IMR-90 (cell line): ENCODE measurements at regions not wholly inside any gene's neighbourhood (a gene's known extent, or its start where the extent isn't known, plus 50 kb on each side); places are given as distances from the start of the nearest gene placed in this dataset.

Source experiments
- ATAC-seq: fragments of 200-7000 bp; cut with Tn5 transposase; 2 replicates; pipeline ENCODE4 v1.9.1; 2020; ENCODE audit warnings: low read depth, mild to moderate bottlenecking, moderate library complexity
- BruUV-seq: library from RNA; stranded (reverse); fragments of 400-500 nt; replicated peaks from 2 replicates; lab custom pipeline; 2021; lab: Mats Ljungman, UMichigan
- CTCF ChIA-PET: fragments of 300-600 bp; formaldehyde crosslinking; extraction: SDS; loops from one replicate; lab custom pipeline; 2021; ENCODE audit warnings: antibody characterized with exemption; lab: Yijun Ruan, JAX
- POLR2A ChIA-PET: fragments of 300-600 bp; sonication (Branson Sonifier 250); formaldehyde crosslinking; loops from one replicate; lab custom pipeline; 2022; ENCODE audit warnings: antibody characterized with exemption; ENCODE audit not compliant: unreplicated experiment; lab: Charles Lee
- DNase-seq: peaks from one replicate; pipeline ENCODE4 v3.0.0; 2013
- H2AFZ ChIP-seq: replicated peaks from 2 replicates; pipeline ENCODE3; 2013; ENCODE audit warnings: low read length, mild to moderate bottlenecking; ENCODE audit not compliant: poor library complexity
- H2AK5ac ChIP-seq: 2 replicates; pipeline ENCODE4 v1.6.1; 2013; ENCODE audit warnings: low read depth, low read length, inconsistent platforms
- H2AK9ac ChIP-seq: replicated peaks from 2 replicates; pipeline ENCODE3; 2013; ENCODE audit warnings: mild to moderate bottlenecking, low read depth, low read length, moderate library complexity; ENCODE audit not compliant: poor library complexity
- H2BK120ac ChIP-seq: 2 replicates; pipeline ENCODE4 v1.6.1; 2013; ENCODE audit warnings: low read depth, low read length, inconsistent platforms
- H2BK15ac ChIP-seq: 3 replicates; pipeline ENCODE4 v1.6.1; 2013; ENCODE audit warnings: low read depth, low read length, inconsistent platforms
- H2BK20ac ChIP-seq: 2 replicates; pipeline ENCODE4 v1.6.1; 2013; ENCODE audit warnings: low read depth, mild to moderate bottlenecking, inconsistent platforms, low read length, moderate library complexity
- H2BK5ac ChIP-seq: 2 replicates; pipeline ENCODE4 v1.6.1; 2013; ENCODE audit warnings: mild to moderate bottlenecking, low read depth, low read length, inconsistent platforms; ENCODE audit not compliant: poor library complexity, severe bottlenecking
- H3K14ac ChIP-seq: replicated peaks from 2 replicates; pipeline ENCODE4 v1.6.1; 2013; ENCODE audit warnings: low read depth, low read length, inconsistent platforms
- H3K18ac ChIP-seq: 2 replicates; pipeline ENCODE4 v1.6.1; 2013; ENCODE audit warnings: low read depth, low read length, control low read depth
- H3K23ac ChIP-seq: 2 replicates; pipeline ENCODE4 v1.6.1; 2013; ENCODE audit warnings: low read depth, low read length, inconsistent platforms
- H3K27ac ChIP-seq: 2 replicates; pipeline ENCODE4 v1.5.1; 2013; ENCODE audit warnings: mild to moderate bottlenecking, control low read depth, low read length; ENCODE audit not compliant: insufficient read depth
- H3K27me3 ChIP-seq: 2 replicates; pipeline ENCODE4 v1.6.1; 2013; ENCODE audit warnings: low read length; ENCODE audit not compliant: control insufficient read depth, insufficient read depth
- H3K36me3 ChIP-seq: 2 replicates; pipeline ENCODE4 v1.6.1; 2013; ENCODE audit warnings: low read length, mixed read lengths; ENCODE audit not compliant: control insufficient read depth, insufficient read depth
- H3K4ac ChIP-seq: 2 replicates; pipeline ENCODE4 v1.6.1; 2013; ENCODE audit warnings: low read depth, low read length, inconsistent platforms
- H3K4me1 ChIP-seq: 2 replicates; pipeline ENCODE4 v1.6.1; 2013; ENCODE audit warnings: low read length, mixed read lengths; ENCODE audit not compliant: control insufficient read depth, insufficient read depth
- H3K4me2 ChIP-seq: 2 replicates; pipeline ENCODE4 v1.6.1; 2013; ENCODE audit warnings: low read depth, mild to moderate bottlenecking, control low read depth, low read length, moderate library complexity
- H3K4me3 ChIP-seq: 2 replicates; pipeline ENCODE4 v1.5.1; 2013; ENCODE audit warnings: low read depth, mild to moderate bottlenecking, control low read depth, low read length, moderate library complexity; ENCODE audit not compliant: insufficient read depth
- H3K56ac ChIP-seq: 2 replicates; pipeline ENCODE4 v1.6.1; 2013; ENCODE audit warnings: low read length, inconsistent platforms; ENCODE audit not compliant: insufficient read depth; ENCODE audit errors: extremely low read depth
- H3K79me1 ChIP-seq, 2 experiments: 2 replicates each; pipeline ENCODE4 v1.6.1; 2013; ENCODE audit warnings: low read length in 2 of 2, inconsistent platforms in 1 of 2, low read depth in 1 of 2
- H3K9ac ChIP-seq: 2 replicates; pipeline ENCODE4 v1.6.1; 2013; ENCODE audit warnings: low read depth, low read length, control low read depth
- H3K9me1 ChIP-seq: 2 replicates; pipeline ENCODE4 v1.6.1; 2013; ENCODE audit warnings: low read length, inconsistent platforms; ENCODE audit not compliant: insufficient read depth
- H3K9me3 ChIP-seq: 2 replicates; pipeline ENCODE4 v1.6.1; 2013; ENCODE audit warnings: low read length; ENCODE audit not compliant: control insufficient read depth, insufficient read depth
- H4K20me1 ChIP-seq: 2 replicates; pipeline ENCODE4 v1.6.1; 2013; ENCODE audit warnings: low read length, inconsistent platforms; ENCODE audit not compliant: insufficient read depth
- H4K5ac ChIP-seq: 2 replicates; pipeline ENCODE4 v1.6.1; 2013; ENCODE audit warnings: mild to moderate bottlenecking, low read depth, low read length, control low read depth
- H4K8ac ChIP-seq, 2 experiments: 2 replicates each; pipeline ENCODE4 v1.6.1; 2013; ENCODE audit warnings: low read depth in 2 of 2, low read length in 2 of 2, control low read depth in 1 of 2, inconsistent platforms in 1 of 2
- H4K91ac ChIP-seq: 2 replicates; pipeline ENCODE4 v1.6.1; 2013; ENCODE audit warnings: low read depth, low read length, inconsistent platforms; ENCODE audit not compliant: insufficient read depth
- BHLHE40 ChIP-seq: fragments of 150-350 bp; IDR thresholded peaks from 2 replicates; pipeline ENCODE4 v1.6.1; 2016; ENCODE audit warnings: mild to moderate bottlenecking, low read depth, low read length
- CTCF ChIP-seq: conservative IDR thresholded peaks from 2 replicates; pipeline ENCODE4 v1.5.1; 2012; ENCODE audit warnings: mild to moderate bottlenecking, low read depth, low read length, improper control_type of control experiment
- FOS ChIP-seq: fragments of 150-350 bp; IDR thresholded peaks from 2 replicates; pipeline ENCODE4 v1.6.1; 2016; ENCODE audit warnings: low read depth, low read length
- MAFK ChIP-seq: IDR thresholded peaks from 2 replicates; pipeline ENCODE4 v1.6.1; 2012; ENCODE audit warnings: low read depth, low read length, improper control_type of control experiment
- MAZ ChIP-seq: IDR thresholded peaks from 2 replicates; pipeline ENCODE4 v1.6.1; 2012; ENCODE audit warnings: low read depth, mild to moderate bottlenecking, low read length, improper control_type of control experiment, moderate library complexity, borderline replicate concordance
- MXI1 ChIP-seq: IDR thresholded peaks from 2 replicates; pipeline ENCODE4 v1.6.1; 2012; ENCODE audit warnings: low read depth, mild to moderate bottlenecking, low read length, moderate library complexity, borderline replicate concordance
- NFE2L2 ChIP-seq: fragments of 150-350 bp; IDR thresholded peaks from 2 replicates; pipeline ENCODE4 v1.6.1; 2016; ENCODE audit warnings: low read depth, mild to moderate bottlenecking, low read length
- POLR2A ChIP-seq: IDR thresholded peaks from 2 replicates; pipeline ENCODE4 v1.6.1; 2012; ENCODE audit warnings: mild to moderate bottlenecking, low read depth, low read length
- RAD21 ChIP-seq: IDR thresholded peaks from 2 replicates; pipeline ENCODE4 v1.6.1; 2012; ENCODE audit warnings: low read length, improper control_type of control experiment
- RCOR1 ChIP-seq: IDR thresholded peaks from 2 replicates; pipeline ENCODE4 v1.6.1; 2012; ENCODE audit warnings: mild to moderate bottlenecking, low read length, improper control_type of control experiment; ENCODE audit not compliant: insufficient replicate concordance
- RFX5 ChIP-seq: IDR thresholded peaks from 2 replicates; pipeline ENCODE4 v1.8.0; 2012; ENCODE audit warnings: low read depth, mild to moderate bottlenecking, low read length, moderate library complexity
- SMC3 ChIP-seq: fragments of 150-350 bp; IDR thresholded peaks from 2 replicates; pipeline ENCODE4 v1.6.1; 2016; ENCODE audit warnings: low read depth, mild to moderate bottlenecking, antibody characterized with exemption, low read length, moderate library complexity
- WGBS, 2 experiments: methylation state at CpG; one replicate each; pipeline versions ENCODE4 v1.1.5 to v1.1.7; 2013; ENCODE audit warnings: missing lambda C conversion rate in 2 of 2; ENCODE audit not compliant: insufficient read length in 1 of 2; ENCODE audit errors: extremely low coverage in 2 of 2; 5-methylcytosine and 5-hydroxymethylcytosine counted together
- dilution Hi-C: fragments of 300-500 bp; cut with HindIII; formaldehyde crosslinking; loops from one replicate; pipeline ENCODE4 v1.14.3; 2018; ENCODE audit warnings: low sequenced_read_pairs; ENCODE audit not compliant: unreplicated experiment
- in situ Hi-C: fragments of 300-500 bp; cut with MboI; formaldehyde crosslinking; loops from 3 replicates; pipeline ENCODE4 v1.14.3; 2019; ENCODE audit warnings: low sequenced_read_pairs, inconsistent platforms, mixed read lengths
- intact Hi-C: fragments of 100-400 bp; cut with micrococcal nuclease; formaldehyde crosslinking; loops from 2 replicates; pipeline ENCODE4 v1.10.0; 2022
- TF ChIP-seq, protein P1 (sequence below): fragments of 150-350 bp; IDR thresholded peaks from 2 replicates; pipeline ENCODE4 v1.6.1; 2016; ENCODE audit warnings: low read depth, mild to moderate bottlenecking, low read length, moderate library complexity, borderline replicate concordance

- TF ChIP-seq MAFK (no peak), BHLHE40 (no peak), NFE2L2 (no peak), FOS (no peak), RAD21 (no peak), MXI1 (no peak), RFX5 (no peak), CTCF (no peak), RCOR1 (no peak), MAZ (no peak), SMC3 (no peak), POLR2A (no peak)
- TF ChIP-seq, protein P1, sequence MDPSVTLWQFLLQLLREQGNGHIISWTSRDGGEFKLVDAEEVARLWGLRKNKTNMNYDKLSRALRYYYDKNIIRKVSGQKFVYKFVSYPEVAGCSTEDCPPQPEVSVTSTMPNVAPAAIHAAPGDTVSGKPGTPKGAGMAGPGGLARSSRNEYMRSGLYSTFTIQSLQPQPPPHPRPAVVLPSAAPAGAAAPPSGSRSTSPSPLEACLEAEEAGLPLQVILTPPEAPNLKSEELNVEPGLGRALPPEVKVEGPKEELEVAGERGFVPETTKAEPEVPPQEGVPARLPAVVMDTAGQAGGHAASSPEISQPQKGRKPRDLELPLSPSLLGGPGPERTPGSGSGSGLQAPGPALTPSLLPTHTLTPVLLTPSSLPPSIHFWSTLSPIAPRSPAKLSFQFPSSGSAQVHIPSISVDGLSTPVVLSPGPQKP: no peak
- H3K9me3 ChIP-seq: no peaks in the 10 kb centered on the region
- H3K23ac ChIP-seq: no peak overlapping the region
- H3K4me2 ChIP-seq: no peak overlapping the region
- no peaks in the 10 kb centered on the region for H3K9me1 ChIP-seq
- H2BK15ac ChIP-seq: no peak overlapping the region
- H3K18ac ChIP-seq: no peak overlapping the region
- ChIA-PET CTCF (interaction anchor here (0.6 kb wide), 1 partner anchor 60 kb away, joined by 4 read pairs; no protein-coding TSS in a partner anchor), POLR2A (no interaction called here)
- DNase-seq (peak; percentile 5), ATAC-seq (no peak)
- no peaks in the 10 kb centered on the region for H3K79me1 ChIP-seq
- intact Hi-C loops (no loop called here), in situ Hi-C loops (no loop called here), dilution Hi-C loops (no loop called here)
- H3K4me3 ChIP-seq: no peak overlapping the region
- no peak overlapping the region for H2AK9ac ChIP-seq
- no peak overlapping the region for H4K5ac ChIP-seq
- H3K4me1 ChIP-seq: no peaks in the 10 kb centered on the region
- H2AK5ac ChIP-seq: no peak overlapping the region
- no peak overlapping the region for H2BK5ac ChIP-seq
- no peak overlapping the region for H4K8ac ChIP-seq
- H3K27ac ChIP-seq: no peak overlapping the region
- H4K91ac ChIP-seq: no peak overlapping the region
- no peak overlapping the region for H3K56ac ChIP-seq
- BruUV-seq: no TSS peak
- no peak overlapping the region for H2BK20ac ChIP-seq
- H2BK120ac ChIP-seq: no peak overlapping the region
- no peak overlapping the region for H3K4ac ChIP-seq
- no peak overlapping the region for H3K14ac ChIP-seq
- no peak overlapping the region for H2AFZ ChIP-seq
- WGBS, 2 experiments: 49% methylated on average over 10 of the region's 24 CpGs; no CpG with 5 or more reads in 1 of the 2 experiments
- no peak overlapping the region for H3K9ac ChIP-seq
- H3K27me3 ChIP-seq: peaks cover 5% of the 10 kb centered on the region; the same call in 1 of the 2 replicates
- H3K36me3 ChIP-seq: no peaks in the 10 kb centered on the region
- no peaks in the 10 kb centered on the region; the same call in 1 of the 2 replicates for H4K20me1 ChIP-seq
Measured at GRCh38 chr1:38246955-38247952, 200.7 kb upstream of the POU3F1 start.
